Astrocyte (in vitro differentiated cells and primary cell): ENCODE measurements at regions not wholly inside any gene's neighbourhood (a gene's known extent, or its start where the extent isn't known, plus 50 kb on each side); places are given as distances from the start of the nearest gene placed in this dataset.

Source experiments
- DNase-seq: peaks from one replicate; pipeline ENCODE4 v3.0.0-alpha.2; 2010; ENCODE audit warnings: low read depth
- FAIRE-seq: peaks from 2 replicates; lab custom pipeline; 2011; peaks lifted over from hg19 to GRCh38; lab: Jason Lieb, UNC
- H2AFZ ChIP-seq: 2 replicates; pipeline ENCODE4 v1.6.0; 2012; ENCODE audit warnings: low read depth, low read length, inconsistent platforms
- H3K27ac ChIP-seq: 2 replicates; pipeline ENCODE4 v1.5.1; 2011; ENCODE audit warnings: low read depth, low read length, inconsistent platforms
- H3K27me3 ChIP-seq: 2 replicates; pipeline ENCODE4 v1.6.0; 2011; ENCODE audit warnings: low read length, inconsistent platforms; ENCODE audit not compliant: insufficient read depth
- H3K36me3 ChIP-seq: 2 replicates; pipeline ENCODE4 v1.5.1; 2011; ENCODE audit warnings: low read length, inconsistent platforms; ENCODE audit not compliant: insufficient read depth
- H3K4me1 ChIP-seq: 2 replicates; pipeline ENCODE4 v1.5.1; 2011; ENCODE audit warnings: low read length, inconsistent platforms; ENCODE audit not compliant: insufficient read depth
- H3K4me2 ChIP-seq: 2 replicates; pipeline ENCODE4 v1.6.0; 2012; ENCODE audit warnings: low read length, inconsistent platforms
- H3K4me3 ChIP-seq: 2 replicates; pipeline ENCODE4 v1.5.1; 2011; ENCODE audit warnings: low read depth, mild to moderate bottlenecking, low read length, inconsistent platforms; ENCODE audit not compliant: insufficient read depth
- H3K79me2 ChIP-seq: 2 replicates; pipeline ENCODE4 v1.6.0; 2012; ENCODE audit warnings: mild to moderate bottlenecking, low read length, inconsistent platforms; ENCODE audit not compliant: insufficient read depth
- H3K9ac ChIP-seq: 2 replicates; pipeline ENCODE4 v1.6.0; 2012; ENCODE audit warnings: mild to moderate bottlenecking, low read length, inconsistent platforms
- H3K9me3 ChIP-seq: 2 replicates; pipeline ENCODE4 v1.5.1; 2012; ENCODE audit warnings: low read depth, mild to moderate bottlenecking, low read length, inconsistent platforms; ENCODE audit not compliant: insufficient read depth
- H4K20me1 ChIP-seq: 2 replicates; pipeline ENCODE4 v1.6.0; 2012; ENCODE audit warnings: low read length, inconsistent platforms; ENCODE audit not compliant: insufficient read depth
- H3K27ac Mint-ChIP-seq: one replicate; pipeline ENCODE4 v1.8.0; 2021; ENCODE audit warnings: mild to moderate bottlenecking, mixed read lengths; ENCODE audit not compliant: unreplicated experiment
- H3K27me3 Mint-ChIP-seq: one replicate; pipeline ENCODE4 v1.8.0; 2021; ENCODE audit warnings: low read depth, mixed read lengths; ENCODE audit not compliant: unreplicated experiment
- H3K36me3 Mint-ChIP-seq: one replicate; pipeline ENCODE4 v1.8.0; 2021; ENCODE audit warnings: low read depth, mixed read lengths; ENCODE audit not compliant: unreplicated experiment
- H3K4me1 Mint-ChIP-seq: one replicate; pipeline ENCODE4 v1.8.0; 2021; ENCODE audit warnings: low read depth, mixed read lengths; ENCODE audit not compliant: unreplicated experiment
- H3K4me3 Mint-ChIP-seq: one replicate; pipeline ENCODE4 v1.8.0; 2021; ENCODE audit warnings: mild to moderate bottlenecking, moderate library complexity, mixed read lengths; ENCODE audit not compliant: unreplicated experiment
- H3K9me3 Mint-ChIP-seq: one replicate; pipeline ENCODE4 v1.8.0; 2021; ENCODE audit warnings: mild to moderate bottlenecking, mixed read lengths; ENCODE audit not compliant: unreplicated experiment
- CTCF ChIP-seq: IDR thresholded peaks from 2 replicates; pipeline ENCODE4 v1.5.1; 2011; ENCODE audit warnings: low read depth, mild to moderate bottlenecking, inconsistent platforms, low read length, moderate library complexity; ENCODE audit not compliant: insufficient read depth
- EZH2 ChIP-seq: IDR thresholded peaks from 2 replicates; pipeline ENCODE4 v1.6.1; 2012; ENCODE audit warnings: mild to moderate bottlenecking, low read length, inconsistent platforms; ENCODE audit not compliant: insufficient read depth

GRCh38 chr12:11461433-11461832, 66.1 kb upstream of the PRB2 start:
- Histone ChIP-seq H3K4me1 (no peaks in the 10 kb centered on the region), H3K4me3 (no peak overlapping the region), H3K27ac (no peak overlapping the region), H3K9me3 (no peaks in the 10 kb centered on the region), H3K36me3 (no peaks in the 10 kb centered on the region), H3K79me2 (no peaks in the 10 kb centered on the region), H3K27me3 (no peaks in the 10 kb centered on the region), H3K4me2 (no peak overlapping the region), H2AFZ (no peak overlapping the region), H4K20me1 (no peaks in the 10 kb centered on the region), H3K9ac (no peak overlapping the region)
- Mint-ChIP-seq H3K9me3 (peaks cover 2% of the 10 kb centered on the region), H3K36me3 (no peaks in the 10 kb centered on the region), H3K27me3 (peaks cover 13% of the 10 kb centered on the region), H3K4me1 (peaks cover 2% of the 10 kb centered on the region), H3K27ac (no peak overlapping the region), H3K4me3 (no peak overlapping the region)
- FAIRE-seq (no peak), DNase-seq (no peak)
- no peak for TF ChIP-seq CTCF
- TF ChIP-seq EZH2, result no peak

- Mint-ChIP-seq H3K4me3 (no peak overlapping the region), H3K9me3 (peaks cover 6% of the 10 kb centered on the region), H3K4me1 (no peaks in the 10 kb centered on the region), H3K36me3 (no peaks in the 10 kb centered on the region), H3K27me3 (peaks cover 11% of the 10 kb centered on the region), H3K27ac (no peak overlapping the region)
- H3K27me3 ChIP-seq, result no peaks in the 10 kb centered on the region
- H3K79me2 ChIP-seq, result no peaks in the 10 kb centered on the region
- H3K4me3 ChIP-seq, result no peak overlapping the region
- no peak overlapping the region for H3K4me2 ChIP-seq
- no peak overlapping the region for H3K27ac ChIP-seq
- no peak for DNase-seq
- H3K36me3 ChIP-seq, result no peaks in the 10 kb centered on the region
- no peak overlapping the region for H3K9ac ChIP-seq
- FAIRE-seq, result no peak
- no peaks in the 10 kb centered on the region for H3K9me3 ChIP-seq
- no peaks in the 10 kb centered on the region for H4K20me1 ChIP-seq
- TF ChIP-seq CTCF (no peak), EZH2 (no peak)
- no peak overlapping the region for H2AFZ ChIP-seq
- no peaks in the 10 kb centered on the region for H3K4me1 ChIP-seq
Observed at GRCh38 chr12:11477110-11477509, 81.7 kb upstream of the PRB2 start.

- TF ChIP-seq CTCF (no peak), EZH2 (no peak)
- peaks cover 8% of the 10 kb centered on the region for H3K4me1 Mint-ChIP-seq
- H3K27ac Mint-ChIP-seq, result no peak overlapping the region
- Histone ChIP-seq H3K9me3 (no peaks in the 10 kb centered on the region), H3K4me3 (no peak overlapping the region), H3K79me2 (no peaks in the 10 kb centered on the region), H4K20me1 (no peaks in the 10 kb centered on the region), H3K9ac (peak overlapping the region; percentile 1), H3K27ac (no peak overlapping the region), H2AFZ (no peak overlapping the region), H3K4me1 (peaks cover 10% of the 10 kb centered on the region), H3K4me2 (peak overlapping the region; percentile 31), H3K36me3 (no peaks in the 10 kb centered on the region), H3K27me3 (no peaks in the 10 kb centered on the region)
- no peaks in the 10 kb centered on the region for H3K36me3 Mint-ChIP-seq
- FAIRE-seq, result no peak
- H3K4me3 Mint-ChIP-seq, result no peak overlapping the region
- H3K9me3 Mint-ChIP-seq, result no peaks in the 10 kb centered on the region
- peak; percentile 16 for DNase-seq
- H3K27me3 Mint-ChIP-seq, result peaks cover 11% of the 10 kb centered on the region
Observed at GRCh38 chr12:11482955-11483354, 87.6 kb upstream of the PRB2 start.
